Activated gamma-delta T cell treated with Interleukin-2 at 50 U/mL for 16 hours (primary cell): ENCODE measurements at regions not wholly inside any gene's neighbourhood (a gene's known extent, or its start where the extent isn't known, plus 50 kb on each side); places are given as distances from the start of the nearest gene placed in this dataset.
"Not testable (repeated sequence)": the region's sequence is repeated elsewhere in the genome, so short reads cannot be mapped to it uniquely, and the experiment has no call there.

Experiments used
- DNase-seq: peaks from one replicate; pipeline ENCODE4 v3.0.0-alpha.2; 2020

DNA sequence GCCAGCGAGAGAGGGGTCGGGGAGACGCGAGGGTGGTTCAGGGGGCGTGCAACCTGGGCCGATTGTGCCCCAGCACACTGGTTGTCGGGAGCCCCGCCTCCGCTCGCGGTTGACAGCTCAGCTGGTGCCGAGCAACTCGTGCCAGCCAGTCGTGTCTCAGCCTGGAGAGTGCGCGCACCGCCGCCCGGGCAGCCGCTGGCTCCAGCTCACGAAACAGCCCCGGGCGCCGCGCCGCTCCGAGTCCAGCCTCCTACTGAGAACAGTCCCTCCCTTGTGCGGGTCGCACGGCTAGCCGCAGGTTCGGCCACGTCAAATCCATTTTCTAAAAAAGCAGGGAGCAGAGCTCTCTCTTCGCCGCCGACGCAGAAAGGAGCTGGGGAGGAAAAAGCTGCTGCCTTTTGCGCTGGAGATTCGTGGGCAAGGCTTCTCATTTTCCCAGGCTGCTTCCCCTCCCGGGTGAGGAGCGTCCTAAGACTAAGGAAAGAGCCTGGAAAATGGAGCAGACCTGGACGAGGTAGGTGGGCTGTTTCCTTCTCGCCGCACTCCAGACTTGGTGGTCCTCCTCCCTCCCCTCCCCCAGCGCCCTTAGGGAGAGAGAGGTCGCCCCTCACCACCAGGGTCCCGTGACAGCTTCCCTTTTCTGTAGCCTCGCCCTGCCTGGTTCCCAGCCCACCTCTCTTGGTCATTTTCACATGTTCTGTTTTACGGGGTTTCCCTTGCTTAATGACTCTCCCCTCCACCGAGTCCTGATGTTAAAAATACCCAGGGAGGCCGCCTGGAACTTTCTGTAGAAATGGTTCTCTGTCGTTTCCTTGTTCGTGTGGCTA, 56.7 kb upstream of the SEC22B start:
- not testable (repeated sequence) for DNase-seq

DNA sequence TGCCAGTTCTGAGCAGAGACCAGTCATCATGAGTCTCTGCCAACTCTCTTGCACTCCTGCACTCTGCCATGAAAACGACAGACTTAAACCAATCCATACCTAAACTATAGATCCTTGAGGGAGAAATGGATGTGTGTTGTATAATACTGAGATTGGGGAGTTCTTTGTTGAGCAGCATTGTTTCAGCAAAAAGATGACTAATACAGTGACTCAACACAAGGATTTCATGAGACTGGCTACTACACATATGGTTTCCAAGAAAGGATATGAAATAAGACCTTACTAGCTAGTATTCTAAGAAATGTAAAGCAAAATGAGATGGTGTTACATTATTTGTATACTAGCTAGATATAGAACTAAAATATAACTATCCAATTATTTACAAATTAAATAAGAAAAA, 53.5 kb upstream of the SEC22B start:
- DNase-seq, result not testable (repeated sequence)
